ENCODE measurements at regions not wholly inside any gene's neighbourhood (a gene's known extent, or its start where the extent isn't known, plus 50 kb on each side); places are given as distances from the start of the nearest gene placed in this dataset.

DNA sequence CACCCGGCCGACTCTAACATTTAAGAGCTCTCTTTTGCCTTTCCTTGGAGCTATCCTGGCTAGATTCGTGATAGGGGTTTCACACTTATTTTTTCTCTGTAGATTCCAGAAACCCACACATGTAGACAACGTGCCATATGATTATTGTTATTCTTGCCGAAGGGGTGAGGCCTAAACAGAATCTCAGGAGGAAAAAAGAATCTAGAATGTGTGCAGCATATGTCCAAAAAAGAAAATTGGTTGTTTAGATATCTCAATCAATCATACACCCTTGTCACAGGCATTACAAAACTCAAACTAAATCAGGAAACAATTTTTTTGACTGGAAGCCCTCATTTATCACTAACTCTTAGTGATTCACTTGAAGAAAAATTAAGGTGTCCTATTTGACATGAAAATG lies 66.9 kb upstream of the TGM3 start:
- no peak overlapping the region for H2AFZ ChIP-seq
- CTCF ChIA-PET, result no interaction called here
- H3K27ac ChIP-seq, result no peak overlapping the region
- no peak for DNase-seq
- no peak overlapping the region for H3K4me3 ChIP-seq
- H3K79me2 ChIP-seq (ENCODE audit: low read depth), result no peaks in the 10 kb centered on the region
- no peaks in the 10 kb centered on the region for H3K9me3 ChIP-seq (ENCODE audit: insufficient read depth, low read depth)
- no peaks in the 10 kb centered on the region for H3K27me3 ChIP-seq (ENCODE audit: insufficient read depth, low read depth)
- POLR2A ChIA-PET (ENCODE audit: unreplicated experiment), result no interaction called here
- H4K20me1 ChIP-seq (ENCODE audit: insufficient read depth), result no peaks in the 10 kb centered on the region
- H3F3A ChIP-seq (ENCODE audit: insufficient read depth, low read depth), result no peaks in the 10 kb centered on the region
- no peaks in the 10 kb centered on the region for H3K9me2 ChIP-seq (ENCODE audit: insufficient read depth)
- BruUV-seq (replicated peaks), result no TSS peak
- H3K36me3 ChIP-seq (ENCODE audit: low read depth), result no peaks in the 10 kb centered on the region
- TF ChIP-seq EZH2 (IDR thresholded peaks at IDR 0.05; ENCODE audit: low read depth), result no peak
- no peak for TF ChIP-seq CTCF (conservative IDR thresholded peaks at IDR 0.05)
- no peaks in the 10 kb centered on the region for H3K4me1 ChIP-seq (replicated peaks; ENCODE audit: insufficient read depth)
- intact Hi-C loops (cut with micrococcal nuclease; ENCODE audit: unreplicated experiment), result no loop called here
- no peak overlapping the region for H3K4me2 ChIP-seq

- Histone ChIP-seq H3K9me2 (ENCODE audit: insufficient read depth) (no peaks in the 10 kb centered on the region), H3K4me2 (no peak overlapping the region), H3K4me1 (replicated peaks; ENCODE audit: insufficient read depth) (no peaks in the 10 kb centered on the region), H3K36me3 (ENCODE audit: low read depth) (no peaks in the 10 kb centered on the region), H2AFZ (no peak overlapping the region), H3K27ac (no peak overlapping the region), H4K20me1 (ENCODE audit: insufficient read depth) (no peaks in the 10 kb centered on the region), H3F3A (ENCODE audit: insufficient read depth, low read depth) (no peaks in the 10 kb centered on the region), H3K4me3 (no peak overlapping the region), H3K79me2 (ENCODE audit: low read depth) (no peaks in the 10 kb centered on the region), H3K27me3 (ENCODE audit: insufficient read depth, low read depth) (no peaks in the 10 kb centered on the region), H3K9me3 (ENCODE audit: insufficient read depth, low read depth) (no peaks in the 10 kb centered on the region)
- ChIA-PET CTCF (no interaction called here), POLR2A (ENCODE audit: unreplicated experiment) (no interaction called here)
- TF ChIP-seq EZH2 (IDR thresholded peaks at IDR 0.05; ENCODE audit: low read depth) (no peak), CTCF (conservative IDR thresholded peaks at IDR 0.05) (no peak)
- intact Hi-C loops (cut with micrococcal nuclease; ENCODE audit: unreplicated experiment), result no loop called here
- BruUV-seq (replicated peaks), result no TSS peak
- DNase-seq, result no peak
Observed at GRCh38 chr20:2230726-2231488, 64.9 kb upstream of the TGM3 start.

DNA sequence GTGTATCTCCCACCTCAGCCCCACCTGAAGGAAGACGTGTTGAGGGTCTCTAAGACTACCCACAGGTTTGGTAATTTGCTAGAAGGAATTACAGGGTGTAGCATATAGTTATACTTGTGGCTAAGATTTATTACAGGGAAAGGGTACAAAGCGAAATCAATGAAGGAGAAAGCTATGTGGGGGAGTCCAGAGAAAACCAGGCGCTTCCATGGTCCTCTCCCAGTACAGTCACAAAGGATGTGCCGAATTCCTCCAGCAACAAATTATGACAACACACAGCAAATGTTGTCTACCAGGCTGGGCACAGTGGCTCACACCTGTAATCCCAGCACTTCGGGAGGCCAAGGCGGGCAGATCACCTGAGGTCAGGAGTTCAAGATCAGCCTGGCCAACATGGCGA lies 64.1 kb upstream of the TGM3 start:
- peaks cover 6% of the 10 kb centered on the region; the same call in 1 of the 2 replicates for H3F3A ChIP-seq (ENCODE audit: insufficient read depth, low read depth)
- H3K9me3 ChIP-seq (ENCODE audit: insufficient read depth, low read depth), result no peaks in the 10 kb centered on the region
- H3K4me3 ChIP-seq, result no peak overlapping the region
- intact Hi-C loops (cut with micrococcal nuclease; ENCODE audit: unreplicated experiment), result no loop called here
- H3K4me1 ChIP-seq (replicated peaks; ENCODE audit: insufficient read depth), result peaks cover 5% of the 10 kb centered on the region
- no TSS peak for BruUV-seq (replicated peaks)
- H2AFZ ChIP-seq, result no peak overlapping the region
- no peak overlapping the region for H3K27ac ChIP-seq
- no peak for DNase-seq
- H3K79me2 ChIP-seq (ENCODE audit: low read depth), result no peaks in the 10 kb centered on the region
- no peak for TF ChIP-seq EZH2 (IDR thresholded peaks at IDR 0.05; ENCODE audit: low read depth)
- no peak for TF ChIP-seq CTCF (conservative IDR thresholded peaks at IDR 0.05)
- ChIA-PET CTCF (no interaction called here), POLR2A (ENCODE audit: unreplicated experiment) (no interaction called here)
- no peaks in the 10 kb centered on the region for H3K9me2 ChIP-seq (ENCODE audit: insufficient read depth)
- H4K20me1 ChIP-seq (ENCODE audit: insufficient read depth), result no peaks in the 10 kb centered on the region
- H3K36me3 ChIP-seq (ENCODE audit: low read depth), result no peaks in the 10 kb centered on the region
- H3K27me3 ChIP-seq (ENCODE audit: insufficient read depth, low read depth), result no peaks in the 10 kb centered on the region
- H3K4me2 ChIP-seq, result no peak overlapping the region

All from PC-9 (cell line).